Astrocyte of the cerebellum (primary cell): ENCODE measurements at regions not wholly inside any gene's neighbourhood (a gene's known extent, or its start where the extent isn't known, plus 50 kb on each side); places are given as distances from the start of the nearest gene placed in this dataset.

Source experiments
- DNase-seq: peaks from one replicate; pipeline ENCODE4 v3.0.0-alpha.2; 2011; ENCODE audit warnings: low read depth
- H3K4me3 ChIP-seq: 2 replicates; pipeline ENCODE4 v1.5.1; 2011; ENCODE audit warnings: mild to moderate bottlenecking, low read depth, low read length, moderate library complexity
- CTCF ChIP-seq: IDR thresholded peaks from 2 replicates; pipeline ENCODE4 v1.5.1; 2012; ENCODE audit warnings: low read length, low read depth, moderate library complexity, mild to moderate bottlenecking; ENCODE audit errors: missing control alignments
- in situ Hi-C: cut with HindIII; loops from 2 replicates; pipeline ENCODE4 v1.10.0; 2017; ENCODE audit warnings: low sequenced_read_pairs

DNA sequence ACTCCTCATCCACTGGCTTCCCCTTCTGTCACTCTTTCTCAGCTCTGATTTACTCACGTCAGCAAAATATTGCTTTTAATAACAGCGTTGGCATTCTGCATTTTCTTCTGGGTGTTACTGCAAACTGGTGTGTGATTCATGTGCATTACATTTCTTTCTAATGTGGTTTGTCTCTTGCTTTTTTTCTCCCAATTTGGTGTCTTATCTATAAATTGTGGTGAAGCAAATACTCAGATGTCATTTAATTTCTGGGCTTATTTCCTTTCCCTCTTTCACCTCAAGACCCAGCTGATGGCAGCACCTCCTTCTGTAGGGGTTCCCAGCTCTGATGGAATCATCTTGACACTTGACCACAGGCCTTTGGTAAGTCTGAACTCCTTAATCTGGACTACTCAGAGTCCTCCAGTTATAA is 180.7 kb upstream of the ZNF618 start:
- DNase-seq, result no peak
- TF ChIP-seq CTCF, result no peak
- in situ Hi-C loops, result no loop called here
- no peak overlapping the region for H3K4me3 ChIP-seq

DNA sequence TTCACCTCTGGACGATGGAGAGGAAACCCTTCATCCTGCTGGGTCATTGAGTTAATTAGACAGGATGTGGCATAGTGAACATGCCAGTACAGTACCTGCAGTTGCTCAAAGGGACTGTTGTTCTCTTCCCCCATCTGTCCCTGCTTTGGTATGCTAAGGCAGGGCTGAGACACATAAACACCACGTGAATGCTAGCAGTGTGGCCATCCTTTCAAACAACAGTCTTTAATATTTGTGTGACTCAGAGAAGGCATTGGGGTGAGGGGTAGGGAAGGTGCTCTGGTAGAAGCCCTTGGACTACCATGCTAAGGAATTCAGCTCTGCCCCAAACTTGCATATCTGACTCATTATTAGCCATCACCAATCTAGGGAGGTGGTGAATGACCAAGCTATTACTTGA is 180.2 kb upstream of the ZNF618 start:
- no peak for TF ChIP-seq CTCF
- no peak for DNase-seq
- H3K4me3 ChIP-seq, result no peak overlapping the region
- in situ Hi-C loops, result no loop called here

GRCh38 chr9:113701774-113702755 is 174.0 kb upstream of the ZNF618 start:
- no peak for TF ChIP-seq CTCF
- in situ Hi-C loops, result no loop called here
- DNase-seq, result no peak
- no peak overlapping the region for H3K4me3 ChIP-seq

- TF ChIP-seq CTCF, result no peak
- DNase-seq, result no peak
- H3K4me3 ChIP-seq, result no peak overlapping the region
- in situ Hi-C loops, result no loop called here
Observed at GRCh38 chr9:113705306-113705927, 170.7 kb upstream of the ZNF618 start.

DNA sequence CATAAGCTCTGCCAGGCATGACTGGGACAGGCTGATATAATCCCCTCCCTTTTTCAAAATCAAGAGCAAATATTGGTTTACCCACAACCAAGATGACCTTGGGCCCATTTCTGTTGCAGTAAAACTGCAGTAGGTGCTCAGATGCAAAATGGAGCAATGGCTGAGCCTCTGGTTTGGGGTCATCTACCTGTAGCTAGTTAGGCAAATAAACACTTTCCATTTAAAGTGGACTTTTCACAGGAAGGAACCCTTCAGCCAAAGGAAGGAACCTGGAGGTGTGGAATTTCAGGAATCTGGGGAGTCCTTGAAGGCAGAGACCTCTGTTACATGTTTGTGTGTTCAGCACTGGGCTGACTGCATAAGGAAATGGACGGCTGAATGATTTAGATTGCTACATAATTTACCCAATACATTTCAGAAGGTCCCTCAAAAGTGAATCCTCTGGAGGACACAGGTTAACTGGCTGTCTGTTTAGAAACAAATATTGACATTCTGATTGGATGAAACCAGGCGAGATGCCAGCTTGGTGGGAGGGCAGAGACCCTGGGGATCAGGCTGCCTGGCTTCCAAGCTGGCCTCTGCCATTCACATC is 170.1 kb upstream of the ZNF618 start:
- DNase-seq, result no peak
- in situ Hi-C loops, result no loop called here
- TF ChIP-seq CTCF, result no peak
- H3K4me3 ChIP-seq, result no peak overlapping the region

DNA sequence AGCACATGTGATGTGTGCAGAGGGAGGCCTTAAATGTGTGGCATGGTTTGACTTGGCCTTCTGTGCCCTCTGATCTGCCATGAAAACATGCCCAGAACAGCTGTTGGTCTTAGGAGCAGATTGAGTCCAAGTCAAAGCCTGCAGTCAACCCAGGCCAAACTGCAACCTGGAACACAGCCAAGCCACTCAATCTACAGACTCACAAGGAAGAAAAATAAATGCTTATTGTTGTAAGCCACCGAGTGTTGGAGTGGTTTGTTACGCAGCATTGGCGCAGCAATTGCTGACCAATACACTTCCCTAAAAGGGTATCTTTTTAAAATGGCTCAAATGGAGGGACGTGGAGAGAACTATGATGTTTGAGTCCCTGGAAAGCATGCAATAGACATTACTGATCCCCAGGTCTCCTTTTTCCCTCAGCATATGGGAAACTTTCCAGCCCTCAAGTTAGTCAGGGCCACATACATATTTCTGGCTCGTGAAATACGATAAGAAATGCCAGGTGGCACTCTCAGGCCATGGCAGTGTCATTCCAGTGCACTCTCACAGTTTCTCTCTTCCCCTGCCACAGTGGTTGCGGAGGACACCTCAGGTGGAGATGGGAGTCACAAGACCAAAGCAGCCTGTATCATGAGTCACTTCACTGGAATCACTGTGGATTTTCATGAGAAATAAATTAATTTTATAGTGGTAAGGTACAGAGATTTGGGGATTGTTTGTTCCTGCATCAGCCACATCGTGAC is 168.0 kb upstream of the ZNF618 start:
- no peak overlapping the region for H3K4me3 ChIP-seq
- no peak for TF ChIP-seq CTCF
- DNase-seq, result no peak
- in situ Hi-C loops, result no loop called here
